K562 (cell line): ENCODE measurements at regions not wholly inside any gene's neighbourhood (a gene's known extent, or its start where the extent isn't known, plus 50 kb on each side); places are given as distances from the start of the nearest gene placed in this dataset.

Experiments used
- ATAC-seq: fragments of 200-7000 bp; cut with Tn5 transposase; 3 replicates; pipeline ENCODE4 v1.9.1; 2020; ENCODE audit warnings: moderate library complexity
- BruUV-seq: library from RNA; stranded (reverse); fragments of 400-500 nt; replicated peaks from 2 replicates; lab custom pipeline; 2021; lab: Mats Ljungman, UMichigan
- CTCF ChIA-PET: fragments of 300-600 bp; formaldehyde crosslinking; extraction: SDS; loops from one replicate; lab custom pipeline; 2021; ENCODE audit warnings: low intra/inter-chr PET ratio; lab: Yijun Ruan, JAX
- POLR2A ChIA-PET: fragments of 300-600, 350-650 bp; sonication (Branson Sonifier 250); formaldehyde crosslinking; extraction: SDS; loops from one replicate; lab custom pipeline; 2021; ENCODE audit warnings: antibody characterized with exemption, inconsistent platforms; lab: Yijun Ruan, JAX
- DNase-seq, 4 experiments: peaks; one replicate each; pipeline versions ENCODE4 v3.0.0 to v3.0.0-alpha.2; 2011 to 2018; ENCODE audit warnings: low spot score in 3 of 4, mixed read lengths in 3 of 4; ENCODE audit errors: extremely low read depth in 1 of 4
- FAIRE-seq: peaks from 2 replicates; lab custom pipeline; 2011; peaks lifted over from hg19 to GRCh38; lab: Jason Lieb, UNC
- H2AFZ ChIP-seq: 2 replicates; pipeline ENCODE4 v1.6.0; 2011; ENCODE audit warnings: low read depth, low read length, control low read depth, inconsistent platforms
- H3K27ac ChIP-seq: fragments of 200-600 bp; 3 replicates; pipeline ENCODE4 v1.8.0; 2011; ENCODE audit warnings: low read depth, mild to moderate bottlenecking, control low read depth, inconsistent platforms, low read length, moderate library complexity, mixed read lengths; ENCODE audit errors: extremely low read depth
- H3K27me3 ChIP-seq, 2 experiments: fragments of 300-600 bp in 1 of 2; 2 replicates in 1 of 2; 3 replicates in 1 of 2; pipeline versions ENCODE4 v1.6.0 to v1.8.0; 2011; ENCODE audit warnings: inconsistent platforms in 2 of 2, low read length in 2 of 2, mild to moderate bottlenecking in 1 of 2, mixed read lengths in 1 of 2, moderate library complexity in 1 of 2; ENCODE audit not compliant: control insufficient read depth in 2 of 2, insufficient read depth in 2 of 2
- H3K36me3 ChIP-seq: fragments of 300-600 bp; 3 replicates; pipeline ENCODE4 v1.8.0; 2011; ENCODE audit warnings: mild to moderate bottlenecking, low read length, inconsistent platforms; ENCODE audit not compliant: control insufficient read depth, insufficient read depth
- H3K4me1 ChIP-seq, 2 experiments: fragments of 200-600 bp in 1 of 2; replicated peaks in 1 of 2; 2 replicates in 1 of 2; 3 replicates in 1 of 2; pipeline versions ENCODE4 v1.5.1 to v1.8.0; 2011; ENCODE audit warnings: inconsistent platforms in 2 of 2, low read length in 2 of 2, mild to moderate bottlenecking in 1 of 2, mixed read lengths in 1 of 2, moderate library complexity in 1 of 2; ENCODE audit not compliant: control insufficient read depth in 2 of 2, insufficient read depth in 2 of 2
- H3K4me2 ChIP-seq: 2 replicates; pipeline ENCODE4 v1.6.1; 2011; ENCODE audit warnings: low read length, control low read depth, inconsistent platforms, mixed read lengths; ENCODE audit not compliant: insufficient read depth
- H3K4me3 ChIP-seq: fragments of 200-600 bp; sonication (generic), shearing (Covaris generic); 2 replicates; pipeline ENCODE4 v1.5.1; 2016; ENCODE audit warnings: control low read depth, inconsistent platforms
- H3K79me2 ChIP-seq: fragments of 200-600 bp; 3 replicates; pipeline ENCODE4 v1.8.0; 2011; ENCODE audit warnings: low read length, inconsistent platforms; ENCODE audit not compliant: control insufficient read depth, insufficient read depth
- H3K9ac ChIP-seq, 2 experiments: 2 replicates each; pipeline versions ENCODE4 v1.6.0 to v1.6.1; 2011; ENCODE audit warnings: low read depth in 2 of 2, low read length in 2 of 2, control low read depth in 1 of 2, inconsistent platforms in 1 of 2, mild to moderate bottlenecking in 1 of 2, mixed read lengths in 1 of 2; ENCODE audit not compliant: insufficient read depth in 1 of 2
- H3K9me1 ChIP-seq: one replicate; pipeline ENCODE4 v1.6.0; 2011; ENCODE audit warnings: inconsistent platforms, mild to moderate bottlenecking, low read length, moderate library complexity; ENCODE audit not compliant: control insufficient read depth, insufficient read depth
- H3K9me3 ChIP-seq: replicated peaks from 2 replicates; pipeline ENCODE4 v1.5.1; 2011; ENCODE audit warnings: low read depth, low read length, inconsistent platforms; ENCODE audit not compliant: control insufficient read depth, insufficient read depth
- H4K20me1 ChIP-seq: replicated peaks from 2 replicates; pipeline ENCODE4 v1.6.1; 2011; ENCODE audit warnings: low read length, inconsistent platforms, mixed read lengths; ENCODE audit not compliant: control insufficient read depth, insufficient read depth
- DPF2 ChIP-seq: fragments of 450-650 bp; IDR thresholded peaks from 2 replicates; pipeline ENCODE4 v1.6.1; 2016
- HDGF ChIP-seq: fragments of 450-650 bp; IDR thresholded peaks from 2 replicates; pipeline ENCODE4 v1.6.1; 2016
- POU5F1 ChIP-seq: fragments of 150-350 bp; IDR thresholded peaks from 2 replicates; pipeline ENCODE4 v1.6.1; 2014; ENCODE audit warnings: borderline replicate concordance, low read length, low read depth, mild to moderate bottlenecking; ENCODE audit not compliant: partially characterized antibody
- RFX5 ChIP-seq: IDR thresholded peaks from 2 replicates; pipeline ENCODE4 v1.6.1; 2011; ENCODE audit warnings: low read depth, mild to moderate bottlenecking, improper control_type of control experiment, low read length
- TEAD4 ChIP-seq, 2 experiments: sonication (generic) in 1 of 2; formaldehyde crosslinking in 1 of 2; IDR thresholded peaks; 2 replicates each; pipeline versions ENCODE4 v1.6.1 to v1.8.0; 2012 to 2022; ENCODE audit warnings: borderline replicate concordance in 1 of 2, inconsistent platforms in 1 of 2, low read length in 1 of 2, mild to moderate bottlenecking in 1 of 2, missing genetic modification reagents in 1 of 2
- ZNF324 ChIP-seq: fragments of 250-450 bp; sonication (Bioruptor Pico); IDR thresholded peaks from 2 replicates; pipeline ENCODE4 v1.4.0; 2020; ENCODE audit warnings: mild to moderate bottlenecking
- ZNF354B ChIP-seq: fragments of 250-450 bp; sonication (Bioruptor Pico); IDR thresholded peaks from 2 replicates; pipeline ENCODE4 v1.4.0; 2020
- WGBS: fragments of 100-300 bp; shearing (Covaris generic); methylation state at CpG from one replicate; pipeline ENCODE4 v1.1.6; 2016; ENCODE audit warnings: low coverage, mixed read lengths; ENCODE audit not compliant: insufficient coverage; ENCODE audit errors: missing lambda C conversion rate; 5-methylcytosine and 5-hydroxymethylcytosine counted together
- in situ Hi-C: fragments of 300-500 bp; cut with MboI; formaldehyde crosslinking; loops from 4 replicates; pipeline ENCODE4 v1.15.0; 2018; ENCODE audit warnings: inconsistent platforms, mixed read lengths
- intact Hi-C: fragments of 100-400 bp; cut with micrococcal nuclease; formaldehyde crosslinking; loops from 2 replicates; pipeline ENCODE4 v1.14.2; 2022
- TF ChIP-seq, protein P1 (sequence below): fragments of 450-650 bp; IDR thresholded peaks from 2 replicates; pipeline ENCODE4 v1.6.1; 2017; ENCODE audit warnings: antibody characterized with exemption

DNA sequence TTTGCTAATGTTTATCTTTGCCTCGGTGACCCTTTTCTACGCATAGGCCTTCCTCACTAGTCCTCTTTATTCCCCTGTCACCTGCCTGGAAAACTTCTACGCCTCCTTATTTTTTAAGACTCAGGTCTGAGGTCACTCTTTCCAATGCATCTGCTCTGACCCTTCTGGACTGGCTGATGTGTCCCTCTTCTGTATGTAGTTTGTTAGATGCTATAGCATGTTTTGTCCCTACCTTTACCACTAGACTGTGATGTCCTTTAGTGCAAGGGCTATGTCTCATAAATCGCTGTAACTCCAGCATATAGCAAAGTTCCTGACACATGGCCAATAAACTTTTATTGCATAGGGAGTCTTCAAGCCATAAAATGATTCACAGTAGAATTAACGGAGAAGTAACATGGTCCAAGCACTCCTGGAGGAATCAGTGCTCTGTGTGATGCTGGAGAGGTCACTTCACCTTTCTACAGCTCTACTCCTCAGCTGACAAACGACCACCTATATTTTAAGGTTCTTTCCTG, 872.5 kb upstream of the SLIT2 start:
- Histone ChIP-seq H3K79me2 (no peaks in the 10 kb centered on the region), H3K4me1 (no peaks in the 10 kb centered on the region), H3K9me3 (no peaks in the 10 kb centered on the region; the same call in 1 of the 2 replicates), H4K20me1 (no peaks in the 10 kb centered on the region), H3K27me3 (no peaks in the 10 kb centered on the region), H3K27ac (no peak overlapping the region), H2AFZ (no peak overlapping the region), H3K9ac (no peak overlapping the region), H3K4me2 (no peak overlapping the region), H3K4me3 (no peak overlapping the region), H3K36me3 (no peaks in the 10 kb centered on the region), H3K9me1 (no peaks in the 10 kb centered on the region)
- ChIA-PET POLR2A (no interaction called here), CTCF (no interaction called here)
- in situ Hi-C loops (no loop called here), intact Hi-C loops (no loop called here)
- TF ChIP-seq ZNF324 (CRISPR knock-in tag) (no peak), ZNF354B (CRISPR knock-in tag) (no peak), TEAD4 (IDR thresholded peaks at IDR 0.05; ENCODE audit: low read length) (no peak), TEAD4 (CRISPR knock-in tag; IDR thresholded peaks at IDR 0.05; ENCODE audit: borderline replicate concordance) (no peak), RFX5 (no peak), POU5F1 (no peak), DPF2 (no peak), HDGF (no peak)
- TF ChIP-seq, protein P1, sequence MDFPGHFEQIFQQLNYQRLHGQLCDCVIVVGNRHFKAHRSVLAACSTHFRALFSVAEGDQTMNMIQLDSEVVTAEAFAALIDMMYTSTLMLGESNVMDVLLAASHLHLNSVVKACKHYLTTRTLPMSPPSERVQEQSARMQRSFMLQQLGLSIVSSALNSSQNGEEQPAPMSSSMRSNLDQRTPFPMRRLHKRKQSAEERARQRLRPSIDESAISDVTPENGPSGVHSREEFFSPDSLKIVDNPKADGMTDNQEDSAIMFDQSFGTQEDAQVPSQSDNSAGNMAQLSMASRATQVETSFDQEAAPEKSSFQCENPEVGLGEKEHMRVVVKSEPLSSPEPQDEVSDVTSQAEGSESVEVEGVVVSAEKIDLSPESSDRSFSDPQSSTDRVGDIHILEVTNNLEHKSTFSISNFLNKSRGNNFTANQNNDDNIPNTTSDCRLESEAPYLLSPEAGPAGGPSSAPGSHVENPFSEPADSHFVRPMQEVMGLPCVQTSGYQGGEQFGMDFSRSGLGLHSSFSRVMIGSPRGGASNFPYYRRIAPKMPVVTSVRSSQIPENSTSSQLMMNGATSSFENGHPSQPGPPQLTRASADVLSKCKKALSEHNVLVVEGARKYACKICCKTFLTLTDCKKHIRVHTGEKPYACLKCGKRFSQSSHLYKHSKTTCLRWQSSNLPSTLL = no peak
- 0% methylated on average over 6 of the region's 6 CpGs for WGBS
- ATAC-seq (no peak), DNase-seq (no peak), FAIRE-seq (no peak)
- no TSS peak for BruUV-seq
